NB4 (cell line): ENCODE measurements at regions not wholly inside any gene's neighbourhood (a gene's known extent, or its start where the extent isn't known, plus 50 kb on each side); places are given as distances from the start of the nearest gene placed in this dataset.

Experiments
- DNase-seq: peaks from one replicate; pipeline ENCODE4 v3.0.0; 2010; ENCODE audit warnings: low read depth
- H3K4me3 ChIP-seq: one replicate; pipeline ENCODE4 v1.5.1; 2011; ENCODE audit warnings: mild to moderate bottlenecking, low read depth, low read length, moderate library complexity
- CTCF ChIP-seq: IDR thresholded peaks from one replicate; pipeline ENCODE4 v1.5.1; 2012; ENCODE audit warnings: low read depth, low read length
- MAX ChIP-seq: IDR thresholded peaks from 2 replicates; pipeline ENCODE4 v1.6.1; 2011; ENCODE audit warnings: low read depth, low read length
- MYC ChIP-seq: IDR thresholded peaks from 2 replicates; pipeline ENCODE4 v1.6.1; 2011; ENCODE audit warnings: low read depth, low read length
- POLR2A ChIP-seq: IDR thresholded peaks from 2 replicates; pipeline ENCODE4 v1.6.1; 2011; ENCODE audit warnings: mild to moderate bottlenecking; ENCODE audit not compliant: insufficient read length; ENCODE audit errors: extremely low read depth

- no peak for TF ChIP-seq MYC
- no peak for TF ChIP-seq POLR2A
- TF ChIP-seq CTCF, result no peak
- no peak for TF ChIP-seq MAX
- DNase-seq, result no peak
- H3K4me3 ChIP-seq, result no peak overlapping the region
Observed at GRCh38 chr5:169424670-169425378, 123.9 kb upstream of the SLIT3 start.

- DNase-seq, result no peak
- TF ChIP-seq MYC (no peak), CTCF (no peak), POLR2A (no peak), MAX (no peak)
- H3K4me3 ChIP-seq, result no peak overlapping the region
Observed at GRCh38 chr5:169424279-169424655, 123.3 kb upstream of the SLIT3 start.

- H3K4me3 ChIP-seq, result no peak overlapping the region
- TF ChIP-seq MAX, result no peak
- TF ChIP-seq MYC, result no peak
- no peak for TF ChIP-seq POLR2A
- no peak for TF ChIP-seq CTCF
- DNase-seq, result no peak
Observed at GRCh38 chr5:169423580-169424278, 122.8 kb upstream of the SLIT3 start.

- no peak for TF ChIP-seq MAX
- TF ChIP-seq MYC, result no peak
- TF ChIP-seq POLR2A, result no peak
- H3K4me3 ChIP-seq, result no peak overlapping the region
- no peak for DNase-seq
Observed at GRCh38 chr5:169422087-169422486, 121.1 kb upstream of the SLIT3 start.

GRCh38 chr5:169421677-169422076 is 120.7 kb upstream of the SLIT3 start:
- TF ChIP-seq MAX, result no peak
- no peak for TF ChIP-seq MYC
- no peak for TF ChIP-seq CTCF
- no peak for TF ChIP-seq POLR2A
- H3K4me3 ChIP-seq, result no peak overlapping the region
- DNase-seq, result no peak

- H3K4me3 ChIP-seq, result no peak overlapping the region
- TF ChIP-seq MYC (no peak), CTCF (no peak), POLR2A (no peak), MAX (no peak)
- no peak for DNase-seq
Observed at GRCh38 chr5:169417676-169418075, 116.7 kb upstream of the SLIT3 start.
